LNCaP clone FGC (cell line): ENCODE measurements at regions not wholly inside any gene's neighbourhood (a gene's known extent, or its start where the extent isn't known, plus 50 kb on each side); places are given as distances from the start of the nearest gene placed in this dataset.

Source experiments
- DNase-seq: peaks from one replicate; pipeline ENCODE4 v3.0.0-alpha.2; 2011; ENCODE audit warnings: low read depth
- H3K4me3 ChIP-seq: 2 replicates; pipeline ENCODE4 v1.5.1; 2011; ENCODE audit warnings: mild to moderate bottlenecking, low read depth, low read length, control low read depth
- CTCF ChIP-seq: IDR thresholded peaks from 2 replicates; pipeline ENCODE4 v1.5.1; 2012; ENCODE audit warnings: mild to moderate bottlenecking; ENCODE audit not compliant: control insufficient read depth, insufficient read depth; ENCODE audit errors: extremely low read depth

DNA sequence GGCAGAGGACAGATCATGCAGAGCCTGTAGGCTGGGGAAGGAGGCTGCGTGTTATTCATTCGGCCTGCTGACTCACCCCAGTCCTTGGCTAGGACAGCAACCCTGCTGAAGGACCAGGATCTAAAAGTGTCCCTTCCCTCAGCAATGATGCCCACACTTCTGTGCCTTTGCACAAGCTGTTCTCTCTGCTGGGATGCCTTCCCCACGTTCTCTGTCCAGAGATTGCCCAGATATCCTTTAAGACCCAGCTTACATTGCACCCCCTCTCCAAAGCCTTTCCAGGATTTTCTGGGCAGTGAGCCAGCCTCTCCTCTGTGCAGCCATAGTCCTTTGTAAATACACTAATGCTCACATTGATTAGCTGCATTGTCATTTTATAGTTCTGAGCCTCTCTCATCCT lies 99.3 kb upstream of the CHD6 start:
- H3K4me3 ChIP-seq: no peak overlapping the region
- no peak for DNase-seq
- no peak for TF ChIP-seq CTCF

- DNase-seq: no peak
- no peak for TF ChIP-seq CTCF
Observed at GRCh38 chr20:41716911-41717310, 98.7 kb upstream of the CHD6 start.

DNA sequence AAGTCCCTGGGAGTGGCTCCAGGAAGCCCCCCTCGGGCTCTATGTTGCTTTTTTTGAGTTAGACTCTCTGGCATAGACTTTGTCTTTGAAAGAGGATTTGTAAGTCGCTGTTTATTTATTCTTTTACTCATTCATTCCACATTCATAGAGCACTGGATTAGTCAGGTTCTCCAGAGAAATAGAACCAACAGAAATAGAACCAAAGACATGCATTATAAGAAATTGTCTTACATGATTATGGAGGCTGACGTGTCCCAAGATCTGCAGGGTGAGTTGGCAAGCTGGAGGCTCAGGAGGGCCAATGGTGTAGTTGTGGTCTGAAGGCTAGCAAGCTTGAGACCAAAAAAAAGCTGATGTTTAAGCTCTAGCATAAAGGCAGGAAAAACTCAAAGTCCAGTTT lies 98.3 kb upstream of the CHD6 start:
- no peak for DNase-seq
- H3K4me3 ChIP-seq: no peak overlapping the region
- TF ChIP-seq CTCF: no peak

More at GRCh38 chr20:41716911-41717310, 98.7 kb upstream of the CHD6 start:
- no peak overlapping the region for H3K4me3 ChIP-seq

- H3K4me3 ChIP-seq: no peak overlapping the region
Observed at GRCh38 chr20:41715526-41715925, 97.3 kb upstream of the CHD6 start.

DNA sequence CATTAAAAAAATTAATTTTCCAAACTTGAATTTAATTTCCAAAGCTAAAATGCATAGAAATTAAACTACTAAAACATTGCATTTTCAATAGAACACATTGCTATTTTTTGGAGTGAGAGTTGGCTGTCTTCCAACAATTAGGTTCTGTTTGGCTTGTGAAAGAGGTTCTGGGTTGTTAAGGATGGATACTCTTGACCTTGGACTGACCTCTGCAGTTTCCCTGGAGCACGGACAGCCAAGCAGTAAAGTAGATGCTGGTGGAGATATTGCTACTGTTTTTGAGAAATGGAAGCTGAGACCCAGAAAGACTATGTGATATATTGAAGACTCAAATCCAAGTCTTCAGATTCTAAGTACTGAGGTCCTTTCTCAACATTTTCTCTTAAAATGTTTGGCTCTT lies 95.9 kb upstream of the CHD6 start:
- DNase-seq: no peak
- H3K4me3 ChIP-seq: no peak overlapping the region
- TF ChIP-seq CTCF: no peak

More at GRCh38 chr20:41715526-41715925, 97.3 kb upstream of the CHD6 start:
- no peak for TF ChIP-seq CTCF
- no peak for DNase-seq

DNA sequence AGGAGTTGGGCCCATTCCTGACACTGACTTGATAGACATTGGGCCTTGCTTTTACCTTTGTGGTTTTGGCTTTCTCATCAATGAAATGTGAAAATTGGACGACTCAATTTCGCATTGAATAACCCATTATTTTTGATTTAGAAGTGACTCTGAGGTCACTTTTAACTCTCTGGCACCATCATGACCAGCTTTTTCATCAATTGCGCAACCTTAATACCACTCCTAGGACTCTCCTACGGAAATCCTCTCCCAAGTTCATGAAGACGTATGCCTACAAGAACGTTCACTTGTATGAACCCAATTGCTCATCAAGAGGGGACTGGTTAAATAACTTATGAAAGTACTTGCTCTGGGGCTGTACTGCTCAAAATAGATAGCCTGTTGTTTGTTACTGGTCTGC lies 86.7 kb upstream of the CHD6 start:
- DNase-seq: no peak
- H3K4me3 ChIP-seq: no peak overlapping the region
- TF ChIP-seq CTCF: no peak

- no peak for DNase-seq
- H3K4me3 ChIP-seq: no peak overlapping the region
- no peak for TF ChIP-seq CTCF
Observed at GRCh38 chr20:41702647-41703046, 84.5 kb upstream of the CHD6 start.
